Endothelial cell of umbilical vein (primary cell): ENCODE measurements at regions not wholly inside any gene's neighbourhood (a gene's known extent, or its start where the extent isn't known, plus 50 kb on each side); places are given as distances from the start of the nearest gene placed in this dataset.
"Not testable (repeated sequence)": the region's sequence is repeated elsewhere in the genome, so short reads cannot be mapped to it uniquely, and the experiment has no call there.

Source experiments
- EZH2 ChIP-seq: IDR thresholded peaks from 2 replicates; pipeline ENCODE4 v1.6.1; 2012; ENCODE audit warnings: borderline replicate concordance, low read depth, mild to moderate bottlenecking, moderate library complexity, low read length, inconsistent platforms; ENCODE audit not compliant: severe bottlenecking
- FOS ChIP-seq: IDR thresholded peaks from 2 replicates; pipeline ENCODE4 v1.6.1; 2011; ENCODE audit warnings: mild to moderate bottlenecking, low read length, moderate library complexity, borderline replicate concordance; ENCODE audit not compliant: insufficient read depth
- GATA2 ChIP-seq: IDR thresholded peaks from 2 replicates; pipeline ENCODE4 v1.7.0; 2011; ENCODE audit warnings: low read depth, mild to moderate bottlenecking, moderate library complexity, mixed read lengths, low read length; ENCODE audit not compliant: insufficient read length, insufficient read depth
- JUN ChIP-seq: IDR thresholded peaks from 2 replicates; pipeline ENCODE4 v1.6.1; 2011; ENCODE audit warnings: borderline replicate concordance, low read depth; ENCODE audit not compliant: insufficient read length, insufficient read depth
- MYC ChIP-seq: IDR thresholded peaks from one replicate; pipeline ENCODE4 v1.6.1; 2011; ENCODE audit warnings: mild to moderate bottlenecking, low read depth, low read length
- POLR2A ChIP-seq: IDR thresholded peaks from 2 replicates; pipeline ENCODE4 v1.6.1; 2012; ENCODE audit warnings: low read depth, mild to moderate bottlenecking, control low read depth, low read length
- POLR2AphosphoS5 ChIP-seq: IDR thresholded peaks from 2 replicates; pipeline ENCODE4 v1.6.1; 2012; ENCODE audit warnings: low read depth, mild to moderate bottlenecking, control low read depth, low read length, moderate library complexity; ENCODE audit not compliant: insufficient read depth
- TF ChIP-seq, protein P1 (sequence below), 2 donors: IDR thresholded peaks; 1 replicate in 1 of 2; 2 replicates in 1 of 2; pipeline ENCODE4 v1.5.1; 2011; ENCODE audit warnings: low read length in 2 of 2, mild to moderate bottlenecking in 2 of 2, moderate library complexity in 2 of 2, control low read depth in 1 of 2, inconsistent platforms in 1 of 2, low read depth in 1 of 2; ENCODE audit not compliant: insufficient read depth in 1 of 2; ENCODE audit errors: extremely low read depth in 1 of 2
- TF ChIP-seq, protein P2 (sequence below): IDR thresholded peaks from 2 replicates; pipeline ENCODE4 v1.6.1; 2011; ENCODE audit not compliant: insufficient read depth, insufficient read length

DNA sequence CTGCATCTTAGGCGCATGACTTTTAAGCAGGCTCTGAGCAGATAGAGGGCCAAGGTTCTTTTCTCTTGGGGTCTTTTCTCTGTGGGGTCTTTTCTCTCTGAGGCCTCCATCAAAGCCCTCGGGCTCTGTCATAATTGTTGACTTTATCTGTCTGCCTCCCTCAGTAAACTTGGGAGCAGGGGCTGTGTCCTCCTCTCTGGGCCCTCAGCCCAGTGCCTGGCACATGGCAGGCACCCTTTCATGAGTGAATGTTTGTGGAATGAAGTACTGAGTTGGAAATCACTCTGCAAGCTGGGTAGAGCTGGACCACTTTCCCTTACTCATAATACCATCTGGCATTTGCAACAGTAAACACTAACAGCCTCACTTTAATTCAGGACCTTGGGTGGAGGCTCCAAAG, 96.3 kb upstream of the TERB2 start:
- TF ChIP-seq POLR2A, MYC, EZH2, GATA2, JUN, POLR2AphosphoS5, FOS: not testable (repeated sequence)
- TF ChIP-seq, protein P1, sequence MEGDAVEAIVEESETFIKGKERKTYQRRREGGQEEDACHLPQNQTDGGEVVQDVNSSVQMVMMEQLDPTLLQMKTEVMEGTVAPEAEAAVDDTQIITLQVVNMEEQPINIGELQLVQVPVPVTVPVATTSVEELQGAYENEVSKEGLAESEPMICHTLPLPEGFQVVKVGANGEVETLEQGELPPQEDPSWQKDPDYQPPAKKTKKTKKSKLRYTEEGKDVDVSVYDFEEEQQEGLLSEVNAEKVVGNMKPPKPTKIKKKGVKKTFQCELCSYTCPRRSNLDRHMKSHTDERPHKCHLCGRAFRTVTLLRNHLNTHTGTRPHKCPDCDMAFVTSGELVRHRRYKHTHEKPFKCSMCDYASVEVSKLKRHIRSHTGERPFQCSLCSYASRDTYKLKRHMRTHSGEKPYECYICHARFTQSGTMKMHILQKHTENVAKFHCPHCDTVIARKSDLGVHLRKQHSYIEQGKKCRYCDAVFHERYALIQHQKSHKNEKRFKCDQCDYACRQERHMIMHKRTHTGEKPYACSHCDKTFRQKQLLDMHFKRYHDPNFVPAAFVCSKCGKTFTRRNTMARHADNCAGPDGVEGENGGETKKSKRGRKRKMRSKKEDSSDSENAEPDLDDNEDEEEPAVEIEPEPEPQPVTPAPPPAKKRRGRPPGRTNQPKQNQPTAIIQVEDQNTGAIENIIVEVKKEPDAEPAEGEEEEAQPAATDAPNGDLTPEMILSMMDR (IDR thresholded peaks at IDR 0.05; ENCODE audit: extremely low read depth in 1 of 2, insufficient read depth in 1 of 2, low read depth in 1 of 2, low read length in 2 of 2): not testable (repeated sequence)
- TF ChIP-seq, protein P2, sequence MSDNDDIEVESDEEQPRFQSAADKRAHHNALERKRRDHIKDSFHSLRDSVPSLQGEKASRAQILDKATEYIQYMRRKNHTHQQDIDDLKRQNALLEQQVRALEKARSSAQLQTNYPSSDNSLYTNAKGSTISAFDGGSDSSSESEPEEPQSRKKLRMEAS: not testable (repeated sequence)
